ENCODE measurements at regions not wholly inside any gene's neighbourhood (a gene's known extent, or its start where the extent isn't known, plus 50 kb on each side); places are given as distances from the start of the nearest gene placed in this dataset.

DNA sequence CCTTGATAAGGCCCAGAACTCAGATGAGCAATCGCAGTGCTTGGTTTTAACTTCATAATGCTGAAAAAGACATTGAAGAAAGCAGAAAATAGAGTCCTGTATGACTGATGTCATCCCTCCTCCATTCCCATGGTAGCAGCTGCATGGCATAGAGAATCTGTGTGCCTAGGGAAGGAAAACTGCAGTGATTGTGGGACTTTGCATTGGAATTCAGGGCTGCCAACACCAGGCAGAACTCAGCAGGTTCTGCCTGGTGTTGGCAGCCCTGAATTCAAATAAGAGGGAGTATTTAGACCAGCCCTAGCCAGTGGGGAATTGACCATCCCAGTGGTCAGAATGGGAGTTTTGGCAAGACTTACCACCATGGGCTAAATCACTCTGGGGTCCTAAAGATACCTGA, 1016.0 kb downstream of the FAM181B start:
- TF ChIP-seq, protein P1, sequence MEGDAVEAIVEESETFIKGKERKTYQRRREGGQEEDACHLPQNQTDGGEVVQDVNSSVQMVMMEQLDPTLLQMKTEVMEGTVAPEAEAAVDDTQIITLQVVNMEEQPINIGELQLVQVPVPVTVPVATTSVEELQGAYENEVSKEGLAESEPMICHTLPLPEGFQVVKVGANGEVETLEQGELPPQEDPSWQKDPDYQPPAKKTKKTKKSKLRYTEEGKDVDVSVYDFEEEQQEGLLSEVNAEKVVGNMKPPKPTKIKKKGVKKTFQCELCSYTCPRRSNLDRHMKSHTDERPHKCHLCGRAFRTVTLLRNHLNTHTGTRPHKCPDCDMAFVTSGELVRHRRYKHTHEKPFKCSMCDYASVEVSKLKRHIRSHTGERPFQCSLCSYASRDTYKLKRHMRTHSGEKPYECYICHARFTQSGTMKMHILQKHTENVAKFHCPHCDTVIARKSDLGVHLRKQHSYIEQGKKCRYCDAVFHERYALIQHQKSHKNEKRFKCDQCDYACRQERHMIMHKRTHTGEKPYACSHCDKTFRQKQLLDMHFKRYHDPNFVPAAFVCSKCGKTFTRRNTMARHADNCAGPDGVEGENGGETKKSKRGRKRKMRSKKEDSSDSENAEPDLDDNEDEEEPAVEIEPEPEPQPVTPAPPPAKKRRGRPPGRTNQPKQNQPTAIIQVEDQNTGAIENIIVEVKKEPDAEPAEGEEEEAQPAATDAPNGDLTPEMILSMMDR (IDR thresholded peaks at IDR 0.05) = no peak
- DNase-seq = no peak
- Mint-ChIP-seq H3K27ac (no peak overlapping the region), H3K27me3 (peaks cover 2% of the 10 kb centered on the region), H3K36me3 (ENCODE audit: low read depth) (no peaks in the 10 kb centered on the region), H3K4me3 (no peak overlapping the region), H3K4me1 (ENCODE audit: low read depth) (no peaks in the 10 kb centered on the region), H3K9me3 (no peaks in the 10 kb centered on the region)
- ATAC-seq = no peak
- ChIA-PET POLR2A (no interaction called here), CTCF (no interaction called here)
- intact Hi-C loops (cut with micrococcal nuclease) = no loop called here

DNA sequence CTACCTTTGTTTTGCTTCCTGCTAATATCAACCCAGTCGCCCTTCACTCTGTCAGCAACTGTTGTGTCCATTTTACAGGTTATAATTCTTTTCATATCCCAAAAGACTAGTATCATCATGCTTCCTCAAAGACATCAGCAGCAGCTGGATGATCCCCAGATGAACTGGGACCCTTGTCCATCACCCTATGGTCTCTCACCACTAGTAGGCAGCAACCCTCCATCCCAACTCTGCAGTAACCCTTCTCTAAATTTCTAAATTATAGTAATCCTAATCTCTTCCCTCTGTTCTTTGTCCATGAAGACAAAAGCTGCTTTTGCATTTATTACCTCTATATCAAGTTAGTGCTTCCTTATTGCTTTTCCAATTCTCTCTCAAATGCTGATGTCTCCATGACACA, 1025.8 kb downstream of the FAM181B start:
- TF ChIP-seq, protein P1 (IDR thresholded peaks at IDR 0.05) = no peak
- ATAC-seq = no peak
- no peaks in the 10 kb centered on the region for H3K36me3 Mint-ChIP-seq (ENCODE audit: low read depth)
- CTCF ChIA-PET = interaction anchor here (0.8 to 1.5 kb wide), 4 partner anchors 378 to 522 kb away, joined by 3 to 4 read pairs (median 3); no protein-coding TSS in a partner anchor
- DNase-seq = no peak
- H3K4me3 Mint-ChIP-seq = no peak overlapping the region
- H3K27ac Mint-ChIP-seq = no peak overlapping the region
- POLR2A ChIA-PET = no interaction called here
- H3K9me3 Mint-ChIP-seq = peaks cover 2% of the 10 kb centered on the region
- H3K27me3 Mint-ChIP-seq = no peaks in the 10 kb centered on the region
- intact Hi-C loops (cut with micrococcal nuclease) = no loop called here
- no peaks in the 10 kb centered on the region for H3K4me1 Mint-ChIP-seq (ENCODE audit: low read depth)

DNA sequence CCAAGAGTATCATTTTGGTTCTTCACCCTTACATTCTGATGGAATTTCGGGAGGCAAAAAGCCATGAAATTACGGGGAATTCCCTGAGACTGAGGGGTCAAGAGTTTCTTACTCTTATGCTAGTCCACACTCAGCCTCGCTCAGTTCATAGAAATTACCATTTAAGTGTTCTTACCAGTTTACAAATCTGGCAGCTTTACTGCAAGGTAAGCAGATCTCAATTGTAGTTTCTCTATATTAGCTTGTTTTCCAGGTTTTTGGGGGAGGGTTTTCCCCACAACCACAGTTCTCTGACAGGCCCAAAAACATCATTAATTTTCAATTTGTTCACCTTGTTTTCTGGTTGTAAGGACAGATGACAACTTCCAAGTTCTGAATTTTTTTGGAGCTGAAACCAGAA, 1028.4 kb downstream of the FAM181B start:
- Mint-ChIP-seq H3K27ac (no peak overlapping the region), H3K27me3 (no peaks in the 10 kb centered on the region), H3K4me1 (ENCODE audit: low read depth) (no peaks in the 10 kb centered on the region), H3K9me3 (peaks cover 4% of the 10 kb centered on the region), H3K36me3 (ENCODE audit: low read depth) (no peaks in the 10 kb centered on the region), H3K4me3 (no peak overlapping the region)
- DNase-seq (no peak), ATAC-seq (no peak)
- ChIA-PET CTCF (no interaction called here), POLR2A (no interaction called here)
- TF ChIP-seq, protein P1 (IDR thresholded peaks at IDR 0.05) = no peak
- intact Hi-C loops (cut with micrococcal nuclease) = no loop called here

DNA sequence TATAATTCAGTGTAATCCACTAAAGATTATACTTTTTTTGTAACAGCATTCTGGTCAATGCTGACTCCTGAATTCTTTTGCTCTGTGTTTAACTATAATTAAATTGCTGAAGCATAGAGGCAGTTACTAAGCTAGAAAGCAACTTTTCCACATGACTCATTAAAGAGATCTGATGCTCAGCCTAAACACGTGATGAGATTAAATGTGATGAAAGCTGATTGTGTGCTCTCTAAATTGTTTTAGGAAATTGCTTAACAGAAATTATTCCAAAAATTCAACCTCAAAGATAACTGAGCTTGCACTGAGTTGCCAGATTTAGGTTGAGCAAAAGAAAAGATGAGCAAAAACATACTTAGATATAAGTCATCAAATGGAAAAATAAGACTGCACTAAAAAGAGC, 1033.6 kb downstream of the FAM181B start:
- ATAC-seq = no peak
- H3K27me3 Mint-ChIP-seq = no peaks in the 10 kb centered on the region
- intact Hi-C loops (cut with micrococcal nuclease) = no loop called here
- H3K9me3 Mint-ChIP-seq = peaks cover 23% of the 10 kb centered on the region
- TF ChIP-seq, protein P1 (IDR thresholded peaks at IDR 0.05) = no peak
- H3K36me3 Mint-ChIP-seq (ENCODE audit: low read depth) = no peaks in the 10 kb centered on the region
- no peak overlapping the region for H3K27ac Mint-ChIP-seq
- DNase-seq = no peak
- H3K4me3 Mint-ChIP-seq = no peak overlapping the region
- CTCF ChIA-PET = no interaction called here
- POLR2A ChIA-PET = no interaction called here
- no peaks in the 10 kb centered on the region for H3K4me1 Mint-ChIP-seq (ENCODE audit: low read depth)

DNA sequence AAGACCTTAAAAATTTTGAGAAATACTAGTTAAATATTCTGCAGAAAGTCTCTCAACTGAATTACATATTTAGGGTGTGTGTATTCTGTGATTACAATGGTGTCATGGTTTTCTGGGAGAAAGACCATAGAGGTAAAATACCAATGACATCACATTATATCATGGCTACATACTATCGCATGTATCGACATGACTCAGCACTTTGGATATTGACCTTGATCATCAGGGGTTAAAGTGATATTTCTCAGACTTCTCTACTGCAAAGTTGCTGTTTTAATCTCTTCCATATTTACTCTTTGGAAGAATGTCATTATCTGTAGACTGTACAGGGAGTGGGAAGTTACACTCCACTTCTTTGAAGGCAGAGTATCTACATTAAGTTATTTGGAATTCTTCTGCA, 1046.6 kb downstream of the FAM181B start:
- TF ChIP-seq, protein P1 (IDR thresholded peaks at IDR 0.05) = no peak
- intact Hi-C loops (cut with micrococcal nuclease) = no loop called here
- H3K4me3 Mint-ChIP-seq = no peak overlapping the region

More for the DNA sequence above, 1046.6 kb downstream of the FAM181B start:
- H3K27ac Mint-ChIP-seq = no peak overlapping the region
- POLR2A ChIA-PET = no interaction called here
- DNase-seq (no peak), ATAC-seq (no peak)
- no peaks in the 10 kb centered on the region for H3K27me3 Mint-ChIP-seq
- no peaks in the 10 kb centered on the region for H3K4me1 Mint-ChIP-seq (ENCODE audit: low read depth)
- CTCF ChIA-PET = no interaction called here
- no peaks in the 10 kb centered on the region for H3K9me3 Mint-ChIP-seq
- no peaks in the 10 kb centered on the region for H3K36me3 Mint-ChIP-seq (ENCODE audit: low read depth)
